ENCODE measurements at regions not wholly inside any gene's neighbourhood (a gene's known extent, or its start where the extent isn't known, plus 50 kb on each side); places are given as distances from the start of the nearest gene placed in this dataset.

DNA sequence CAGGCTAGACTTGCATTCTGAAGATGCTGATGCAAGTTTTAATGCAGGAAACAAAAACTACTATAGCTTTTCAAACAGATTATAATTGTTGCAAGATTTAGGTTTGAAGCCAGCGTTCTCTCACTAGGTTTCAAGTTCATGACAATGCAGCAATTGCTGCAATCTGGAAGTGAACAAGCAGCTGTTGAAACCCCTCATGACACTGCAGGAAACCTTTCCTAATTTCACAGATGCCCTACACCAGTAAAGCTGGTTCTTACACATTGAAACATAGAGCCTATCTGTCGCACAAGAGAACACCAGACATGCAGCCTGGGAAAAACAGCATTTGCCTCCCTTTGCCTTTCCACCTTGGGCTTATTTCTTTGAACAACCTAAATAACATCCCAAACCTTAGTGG, 1737.2 kb upstream of the MIR17HG start:
- Histone ChIP-seq H3K27me3 (ENCODE audit: insufficient read depth, insufficient read length) (no peaks in the 10 kb centered on the region), H3K9ac (ENCODE audit: insufficient read length, low read depth) (no peak overlapping the region)
- no peak for TF ChIP-seq ZNF274 (IDR thresholded peaks at IDR 0.05; ENCODE audit: low read depth, low read length)
- TF ChIP-seq YY1 (IDR thresholded peaks at IDR 0.05; ENCODE audit: insufficient read depth, insufficient read length) = no peak
- TF ChIP-seq SUZ12 (IDR thresholded peaks at IDR 0.05; ENCODE audit: extremely low read depth, insufficient read depth, insufficient read length) = no peak

DNA sequence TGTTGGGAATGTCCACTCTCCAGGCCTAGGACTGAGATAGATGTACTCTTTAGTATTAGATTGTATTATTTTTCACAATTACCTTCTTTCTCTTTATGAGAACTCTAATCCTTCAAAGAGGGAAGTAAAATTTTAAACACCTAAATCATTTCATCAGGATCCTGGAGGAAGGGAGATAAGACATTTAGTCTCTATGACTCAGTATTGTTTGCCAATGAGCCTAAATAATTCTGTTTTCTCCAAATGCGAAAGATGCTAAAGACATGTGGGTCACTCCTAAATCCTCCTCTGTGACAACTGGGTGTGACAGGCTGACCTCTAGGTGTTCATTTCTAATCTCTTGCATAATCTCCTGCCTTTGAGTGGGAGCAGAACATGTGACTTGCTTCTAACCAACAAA, 1736.6 kb upstream of the MIR17HG start:
- H3K4me3 ChIP-seq (ENCODE audit: insufficient read length, low read depth) = no peak overlapping the region
- TF ChIP-seq ZNF274 (IDR thresholded peaks at IDR 0.05; ENCODE audit: low read depth, low read length) (no peak), SUZ12 (IDR thresholded peaks at IDR 0.05; ENCODE audit: extremely low read depth, insufficient read depth, insufficient read length) (no peak), YY1 (IDR thresholded peaks at IDR 0.05; ENCODE audit: insufficient read depth, insufficient read length) (no peak)
- DNase-seq (ENCODE audit: low read depth, low spot score) = no peak
- no peaks in the 10 kb centered on the region for H3K4me1 ChIP-seq (ENCODE audit: insufficient read depth, insufficient read length)
- no peak overlapping the region for H3K9ac ChIP-seq (ENCODE audit: insufficient read length, low read depth)
- H3K36me3 ChIP-seq (ENCODE audit: insufficient read depth, insufficient read length, low read length) = no peaks in the 10 kb centered on the region
- peaks cover 9% of the 10 kb centered on the region; the same call in 1 of the 2 replicates for H3K9me3 ChIP-seq (ENCODE audit: insufficient read depth, low read length)
- no peaks in the 10 kb centered on the region for H3K27me3 ChIP-seq (ENCODE audit: insufficient read depth, insufficient read length)

More for the DNA sequence above, 1737.2 kb upstream of the MIR17HG start:
- DNase-seq (ENCODE audit: low read depth, low spot score) = no peak
- no peaks in the 10 kb centered on the region for H3K4me1 ChIP-seq (ENCODE audit: insufficient read depth, insufficient read length)
- no peak overlapping the region for H3K4me3 ChIP-seq (ENCODE audit: insufficient read length, low read depth)
- H3K36me3 ChIP-seq (ENCODE audit: insufficient read depth, insufficient read length, low read length) = no peaks in the 10 kb centered on the region
- H3K9me3 ChIP-seq (ENCODE audit: insufficient read depth, low read length) = peaks cover 10% of the 10 kb centered on the region; the same call in 1 of the 2 replicates

DNA sequence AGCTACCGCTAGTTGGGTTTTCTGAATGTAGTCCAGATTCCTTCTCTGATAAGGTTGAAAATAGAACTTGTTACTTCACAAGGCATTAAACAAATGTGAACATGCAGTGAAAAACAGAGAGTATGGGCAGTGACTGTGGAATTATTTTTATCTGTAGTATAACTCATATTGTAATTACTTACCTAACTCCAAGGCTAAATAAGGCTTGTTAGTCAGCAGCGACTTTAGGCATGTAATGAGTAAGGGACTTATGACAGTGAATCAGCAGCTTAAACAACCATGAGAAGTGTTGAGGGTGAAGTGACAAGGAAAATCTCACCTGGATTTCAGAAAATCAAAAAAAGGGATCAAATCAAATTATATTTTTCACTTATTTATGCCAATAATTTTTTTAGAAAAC, 1719.5 kb upstream of the MIR17HG start:
- H3K4me3 ChIP-seq (ENCODE audit: insufficient read length, low read depth) = no peak overlapping the region
- no peak for TF ChIP-seq YY1 (IDR thresholded peaks at IDR 0.05; ENCODE audit: insufficient read depth, insufficient read length)
- TF ChIP-seq ZNF274 (IDR thresholded peaks at IDR 0.05; ENCODE audit: low read depth, low read length) = no peak
- no peak for TF ChIP-seq SUZ12 (IDR thresholded peaks at IDR 0.05; ENCODE audit: extremely low read depth, insufficient read depth, insufficient read length)
- no peak overlapping the region for H3K9ac ChIP-seq (ENCODE audit: insufficient read length, low read depth)
- no peak for DNase-seq (ENCODE audit: low read depth, low spot score)
- no peaks in the 10 kb centered on the region for H3K9me3 ChIP-seq (ENCODE audit: insufficient read depth, low read length)
- H3K27me3 ChIP-seq (ENCODE audit: insufficient read depth, insufficient read length) = no peaks in the 10 kb centered on the region
- H3K36me3 ChIP-seq (ENCODE audit: insufficient read depth, insufficient read length, low read length) = no peaks in the 10 kb centered on the region
- no peaks in the 10 kb centered on the region for H3K4me1 ChIP-seq (ENCODE audit: insufficient read depth, insufficient read length)

DNA sequence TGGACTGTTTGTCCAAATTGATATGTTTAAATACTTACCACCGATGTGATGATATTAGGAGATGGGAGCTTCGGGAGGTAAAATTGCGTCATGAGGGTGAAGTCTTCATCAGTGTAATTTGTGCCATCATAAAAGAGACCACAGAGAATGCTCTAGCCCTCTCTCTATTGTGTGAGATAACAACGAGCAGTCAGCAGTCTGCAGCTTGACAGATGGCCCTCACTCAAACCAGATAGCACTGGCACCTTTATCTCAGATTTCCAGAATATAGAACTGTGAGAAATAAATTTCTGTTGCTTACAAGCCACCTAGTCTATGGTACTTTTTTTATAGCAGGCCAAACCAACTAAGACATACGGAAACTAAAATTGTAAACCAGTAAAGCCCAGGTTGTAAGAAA, 1718.9 kb upstream of the MIR17HG start:
- Histone ChIP-seq H3K27me3 (ENCODE audit: insufficient read depth, insufficient read length) (no peaks in the 10 kb centered on the region), H3K4me3 (ENCODE audit: insufficient read length, low read depth) (no peak overlapping the region), H3K36me3 (ENCODE audit: insufficient read depth, insufficient read length, low read length) (no peaks in the 10 kb centered on the region), H3K4me1 (ENCODE audit: insufficient read depth, insufficient read length) (no peaks in the 10 kb centered on the region), H3K9ac (ENCODE audit: insufficient read length, low read depth) (no peak overlapping the region), H3K9me3 (ENCODE audit: insufficient read depth, low read length) (no peaks in the 10 kb centered on the region)
- no peak for TF ChIP-seq YY1 (IDR thresholded peaks at IDR 0.05; ENCODE audit: insufficient read depth, insufficient read length)
- DNase-seq (ENCODE audit: low read depth, low spot score) = no peak

DNA sequence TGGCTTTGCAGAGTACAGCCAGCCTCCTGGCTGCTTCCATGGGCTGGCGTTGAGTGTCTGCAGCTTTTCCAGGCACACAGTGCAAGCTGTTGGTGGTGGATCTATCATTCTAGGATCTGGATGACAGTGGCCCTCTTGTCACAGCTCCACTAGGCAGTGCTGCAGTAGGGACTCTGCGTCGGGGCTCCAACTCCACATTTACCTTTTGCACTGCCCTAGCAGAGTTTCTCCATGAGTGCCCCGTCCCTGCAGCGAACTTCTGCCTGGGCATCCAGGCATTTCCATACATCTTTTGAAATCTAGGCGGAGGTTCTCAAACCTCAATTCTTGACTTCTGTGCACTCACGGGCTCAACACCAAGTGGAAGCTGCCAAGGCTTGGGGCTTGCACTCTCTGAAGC, 1697.3 kb upstream of the MIR17HG start:
- H3K9me3 ChIP-seq (ENCODE audit: insufficient read depth, low read length) = peaks cover 13% of the 10 kb centered on the region; the same call in 1 of the 2 replicates
- H3K4me1 ChIP-seq (ENCODE audit: insufficient read depth, insufficient read length) = no peaks in the 10 kb centered on the region
- no peaks in the 10 kb centered on the region for H3K27me3 ChIP-seq (ENCODE audit: insufficient read depth, insufficient read length)
- DNase-seq (ENCODE audit: low read depth, low spot score) = no peak
- H3K36me3 ChIP-seq (ENCODE audit: insufficient read depth, insufficient read length, low read length) = no peaks in the 10 kb centered on the region
- H3K4me3 ChIP-seq (ENCODE audit: insufficient read length, low read depth) = no peak overlapping the region
- H3K9ac ChIP-seq (ENCODE audit: insufficient read length, low read depth) = no peak overlapping the region
- TF ChIP-seq SUZ12 (IDR thresholded peaks at IDR 0.05; ENCODE audit: extremely low read depth, insufficient read depth, insufficient read length) = no peak

DNA sequence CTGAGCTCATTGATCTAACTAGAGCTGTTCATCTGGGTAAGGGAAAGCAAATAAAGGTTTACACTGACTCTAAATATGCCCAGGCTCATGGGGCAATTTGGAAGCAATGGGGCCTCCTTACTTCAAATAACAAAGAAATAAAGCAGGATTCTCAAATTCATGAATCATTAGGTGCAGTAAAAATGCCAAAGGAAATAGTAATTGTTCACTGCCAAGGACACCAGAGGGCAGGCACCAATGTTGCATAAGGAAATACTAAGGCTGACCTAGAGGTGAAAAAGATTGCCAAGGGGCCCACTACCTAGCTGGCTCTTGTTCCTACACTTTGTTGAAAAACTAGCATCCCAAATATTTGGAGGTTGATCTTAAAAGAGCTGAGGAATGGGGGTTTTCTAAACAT, 1686.7 kb upstream of the MIR17HG start:
- H3K4me1 ChIP-seq (ENCODE audit: insufficient read depth, insufficient read length) = no peaks in the 10 kb centered on the region
- no peak overlapping the region for H3K4me3 ChIP-seq (ENCODE audit: insufficient read length, low read depth)
- H3K36me3 ChIP-seq (ENCODE audit: insufficient read depth, insufficient read length, low read length) = no peaks in the 10 kb centered on the region
- TF ChIP-seq ZNF274 (IDR thresholded peaks at IDR 0.05; ENCODE audit: low read depth, low read length) (no peak), YY1 (IDR thresholded peaks at IDR 0.05; ENCODE audit: insufficient read depth, insufficient read length) (no peak), SUZ12 (IDR thresholded peaks at IDR 0.05; ENCODE audit: extremely low read depth, insufficient read depth, insufficient read length) (no peak)
- H3K9me3 ChIP-seq (ENCODE audit: insufficient read depth, low read length) = no peaks in the 10 kb centered on the region
- no peaks in the 10 kb centered on the region for H3K27me3 ChIP-seq (ENCODE audit: insufficient read depth, insufficient read length)
- H3K9ac ChIP-seq (ENCODE audit: insufficient read length, low read depth) = no peak overlapping the region
- no peak for DNase-seq (ENCODE audit: low read depth, low spot score)

DNA sequence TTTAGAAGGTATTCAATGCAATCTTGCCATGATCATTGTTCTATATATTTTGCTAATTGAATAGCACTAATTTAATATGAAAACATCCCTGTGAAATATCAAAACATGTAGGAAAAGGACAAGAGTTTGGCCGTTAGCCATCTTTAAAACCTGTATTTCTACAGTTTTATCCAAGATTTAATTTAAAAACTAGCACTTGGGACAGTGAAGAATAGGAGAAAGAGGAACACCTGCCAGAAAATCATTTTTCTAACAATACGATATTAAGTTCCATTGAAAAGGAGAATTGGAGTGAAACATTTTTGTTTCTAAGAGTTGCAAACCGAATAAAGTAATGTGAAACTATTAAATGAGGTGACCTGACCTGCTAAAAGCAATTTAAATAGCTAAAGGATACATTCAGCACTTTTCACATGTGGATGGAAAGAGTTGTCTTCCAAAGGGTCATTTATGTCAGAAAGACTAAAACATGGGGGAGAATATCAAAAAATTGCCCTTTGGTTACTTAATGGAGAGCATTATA, 1673.6 kb upstream of the MIR17HG start:
- no peaks in the 10 kb centered on the region for H3K27me3 ChIP-seq (ENCODE audit: insufficient read depth, insufficient read length)
- H3K4me1 ChIP-seq (ENCODE audit: insufficient read depth, insufficient read length) = no peaks in the 10 kb centered on the region
- no peak for TF ChIP-seq YY1 (IDR thresholded peaks at IDR 0.05; ENCODE audit: insufficient read depth, insufficient read length)
- TF ChIP-seq ZNF274 (IDR thresholded peaks at IDR 0.05; ENCODE audit: low read depth, low read length) = no peak
- no peak for TF ChIP-seq SUZ12 (IDR thresholded peaks at IDR 0.05; ENCODE audit: extremely low read depth, insufficient read depth, insufficient read length)
- no peaks in the 10 kb centered on the region for H3K36me3 ChIP-seq (ENCODE audit: insufficient read depth, insufficient read length, low read length)
- no peak overlapping the region for H3K9ac ChIP-seq (ENCODE audit: insufficient read length, low read depth)
- no peaks in the 10 kb centered on the region for H3K9me3 ChIP-seq (ENCODE audit: insufficient read depth, low read length)
- H3K4me3 ChIP-seq (ENCODE audit: insufficient read length, low read depth) = no peak overlapping the region
- DNase-seq (ENCODE audit: low read depth, low spot score) = no peak
